Astrocyte (in vitro differentiated cells and primary cell): ENCODE measurements at regions not wholly inside any gene's neighbourhood (a gene's known extent, or its start where the extent isn't known, plus 50 kb on each side); places are given as distances from the start of the nearest gene placed in this dataset.

Experiments used
- DNase-seq: peaks from one replicate; pipeline ENCODE4 v3.0.0-alpha.2; 2010; ENCODE audit warnings: low read depth
- FAIRE-seq: peaks from 2 replicates; lab custom pipeline; 2011; peaks lifted over from hg19 to GRCh38; lab: Jason Lieb, UNC
- H2AFZ ChIP-seq: 2 replicates; pipeline ENCODE4 v1.6.0; 2012; ENCODE audit warnings: low read depth, low read length, inconsistent platforms
- H3K27ac ChIP-seq: 2 replicates; pipeline ENCODE4 v1.5.1; 2011; ENCODE audit warnings: low read depth, low read length, inconsistent platforms
- H3K27me3 ChIP-seq: 2 replicates; pipeline ENCODE4 v1.6.0; 2011; ENCODE audit warnings: low read length, inconsistent platforms; ENCODE audit not compliant: insufficient read depth
- H3K36me3 ChIP-seq: 2 replicates; pipeline ENCODE4 v1.5.1; 2011; ENCODE audit warnings: low read length, inconsistent platforms; ENCODE audit not compliant: insufficient read depth
- H3K4me1 ChIP-seq: 2 replicates; pipeline ENCODE4 v1.5.1; 2011; ENCODE audit warnings: low read length, inconsistent platforms; ENCODE audit not compliant: insufficient read depth
- H3K4me2 ChIP-seq: 2 replicates; pipeline ENCODE4 v1.6.0; 2012; ENCODE audit warnings: low read length, inconsistent platforms
- H3K4me3 ChIP-seq: 2 replicates; pipeline ENCODE4 v1.5.1; 2011; ENCODE audit warnings: low read depth, mild to moderate bottlenecking, low read length, inconsistent platforms; ENCODE audit not compliant: insufficient read depth
- H3K79me2 ChIP-seq: 2 replicates; pipeline ENCODE4 v1.6.0; 2012; ENCODE audit warnings: mild to moderate bottlenecking, low read length, inconsistent platforms; ENCODE audit not compliant: insufficient read depth
- H3K9ac ChIP-seq: 2 replicates; pipeline ENCODE4 v1.6.0; 2012; ENCODE audit warnings: mild to moderate bottlenecking, low read length, inconsistent platforms
- H3K9me3 ChIP-seq: 2 replicates; pipeline ENCODE4 v1.5.1; 2012; ENCODE audit warnings: low read depth, mild to moderate bottlenecking, low read length, inconsistent platforms; ENCODE audit not compliant: insufficient read depth
- H4K20me1 ChIP-seq: 2 replicates; pipeline ENCODE4 v1.6.0; 2012; ENCODE audit warnings: low read length, inconsistent platforms; ENCODE audit not compliant: insufficient read depth
- H3K27ac Mint-ChIP-seq: one replicate; pipeline ENCODE4 v1.8.0; 2021; ENCODE audit warnings: mild to moderate bottlenecking, mixed read lengths; ENCODE audit not compliant: unreplicated experiment
- H3K27me3 Mint-ChIP-seq: one replicate; pipeline ENCODE4 v1.8.0; 2021; ENCODE audit warnings: low read depth, mixed read lengths; ENCODE audit not compliant: unreplicated experiment
- H3K36me3 Mint-ChIP-seq: one replicate; pipeline ENCODE4 v1.8.0; 2021; ENCODE audit warnings: low read depth, mixed read lengths; ENCODE audit not compliant: unreplicated experiment
- H3K4me1 Mint-ChIP-seq: one replicate; pipeline ENCODE4 v1.8.0; 2021; ENCODE audit warnings: low read depth, mixed read lengths; ENCODE audit not compliant: unreplicated experiment
- H3K4me3 Mint-ChIP-seq: one replicate; pipeline ENCODE4 v1.8.0; 2021; ENCODE audit warnings: mild to moderate bottlenecking, moderate library complexity, mixed read lengths; ENCODE audit not compliant: unreplicated experiment
- H3K9me3 Mint-ChIP-seq: one replicate; pipeline ENCODE4 v1.8.0; 2021; ENCODE audit warnings: mild to moderate bottlenecking, mixed read lengths; ENCODE audit not compliant: unreplicated experiment
- CTCF ChIP-seq: IDR thresholded peaks from 2 replicates; pipeline ENCODE4 v1.5.1; 2011; ENCODE audit warnings: low read depth, mild to moderate bottlenecking, inconsistent platforms, low read length, moderate library complexity; ENCODE audit not compliant: insufficient read depth
- EZH2 ChIP-seq: IDR thresholded peaks from 2 replicates; pipeline ENCODE4 v1.6.1; 2012; ENCODE audit warnings: mild to moderate bottlenecking, low read length, inconsistent platforms; ENCODE audit not compliant: insufficient read depth

- DNase-seq (no peak), FAIRE-seq (no peak)
- H3K36me3 ChIP-seq, result no peaks in the 10 kb centered on the region
- no peaks in the 10 kb centered on the region for H3K4me1 ChIP-seq
- Mint-ChIP-seq H3K36me3 (no peaks in the 10 kb centered on the region), H3K4me3 (no peak overlapping the region), H3K4me1 (peaks cover 25% of the 10 kb centered on the region), H3K9me3 (no peaks in the 10 kb centered on the region), H3K27me3 (peaks cover 19% of the 10 kb centered on the region), H3K27ac (no peak overlapping the region)
- no peaks in the 10 kb centered on the region for H4K20me1 ChIP-seq
- no peak overlapping the region for H2AFZ ChIP-seq
- no peak overlapping the region for H3K9ac ChIP-seq
- no peaks in the 10 kb centered on the region for H3K9me3 ChIP-seq
- no peaks in the 10 kb centered on the region for H3K79me2 ChIP-seq
- H3K4me2 ChIP-seq, result no peak overlapping the region
- H3K27me3 ChIP-seq, result no peaks in the 10 kb centered on the region
- no peak overlapping the region for H3K27ac ChIP-seq
- no peak overlapping the region for H3K4me3 ChIP-seq
- TF ChIP-seq EZH2 (no peak), CTCF (no peak)
Observed at GRCh38 chr10:128545216-128545615, 419.0 kb upstream of the MKI67 start.

GRCh38 chr10:128546651-128547165 is 420.5 kb upstream of the MKI67 start:
- Mint-ChIP-seq H3K9me3 (no peaks in the 10 kb centered on the region), H3K27ac (no peak overlapping the region), H3K4me1 (peaks cover 20% of the 10 kb centered on the region), H3K36me3 (no peaks in the 10 kb centered on the region), H3K4me3 (no peak overlapping the region), H3K27me3 (peaks cover 19% of the 10 kb centered on the region)
- Histone ChIP-seq H3K79me2 (no peaks in the 10 kb centered on the region), H3K4me2 (no peak overlapping the region), H3K4me3 (no peak overlapping the region), H3K9ac (no peak overlapping the region), H4K20me1 (no peaks in the 10 kb centered on the region), H3K27ac (no peak overlapping the region), H3K27me3 (no peaks in the 10 kb centered on the region), H3K4me1 (no peaks in the 10 kb centered on the region), H2AFZ (no peak overlapping the region), H3K9me3 (no peaks in the 10 kb centered on the region), H3K36me3 (no peaks in the 10 kb centered on the region)
- no peak for DNase-seq
- TF ChIP-seq CTCF, result no peak
- TF ChIP-seq EZH2, result no peak
- no peak for FAIRE-seq

- no peak overlapping the region for H3K9ac ChIP-seq
- no peaks in the 10 kb centered on the region for H3K79me2 ChIP-seq
- H2AFZ ChIP-seq, result no peak overlapping the region
- H3K9me3 ChIP-seq, result peaks cover 4% of the 10 kb centered on the region
- no peaks in the 10 kb centered on the region for H3K27me3 ChIP-seq
- H3K36me3 ChIP-seq, result no peaks in the 10 kb centered on the region
- peaks cover 20% of the 10 kb centered on the region for H3K27me3 Mint-ChIP-seq
- H3K36me3 Mint-ChIP-seq, result no peaks in the 10 kb centered on the region
- no peaks in the 10 kb centered on the region for H4K20me1 ChIP-seq
- H3K4me2 ChIP-seq, result no peak overlapping the region
- no peak overlapping the region for H3K4me3 Mint-ChIP-seq
- FAIRE-seq (no peak), DNase-seq (no peak)
- H3K27ac ChIP-seq, result no peak overlapping the region
- H3K27ac Mint-ChIP-seq, result no peak overlapping the region
- no peaks in the 10 kb centered on the region for H3K4me1 ChIP-seq
- no peaks in the 10 kb centered on the region for H3K9me3 Mint-ChIP-seq
- no peak overlapping the region for H3K4me3 ChIP-seq
- TF ChIP-seq CTCF (no peak), EZH2 (no peak)
- peaks cover 5% of the 10 kb centered on the region for H3K4me1 Mint-ChIP-seq
Observed at GRCh38 chr10:128549101-128549608, 422.9 kb upstream of the MKI67 start.
